ENCODE measurements at regions not wholly inside any gene's neighbourhood (a gene's known extent, or its start where the extent isn't known, plus 50 kb on each side); places are given as distances from the start of the nearest gene placed in this dataset.

GRCh38 chr12:63029676-63030075, 94.7 kb upstream of the PPM1H start:
- no peak for TF ChIP-seq CHD2 (IDR thresholded peaks at IDR 0.05; ENCODE audit: low read length, partially characterized antibody)
- no peak for TF ChIP-seq ZBTB33 (IDR thresholded peaks at IDR 0.05; ENCODE audit: borderline replicate concordance, low read depth)
- TF ChIP-seq POLR2AphosphoS5 (IDR thresholded peaks at IDR 0.05; ENCODE audit: low read depth, low read length), result no peak
- TF ChIP-seq CTCF (IDR thresholded peaks at IDR 0.05), result no peak
- TF ChIP-seq ELF1 (IDR thresholded peaks at IDR 0.05), result no peak
- no peak for TF ChIP-seq SIN3A (IDR thresholded peaks at IDR 0.05; ENCODE audit: borderline replicate concordance, low read depth, low read length)
- TF ChIP-seq FOXJ3 (CRISPR knock-in tag; IDR thresholded peaks at IDR 0.05), result no peak
- TF ChIP-seq TAF1 (IDR thresholded peaks at IDR 0.05; ENCODE audit: borderline replicate concordance, low read depth, low read length), result no peak
- TF ChIP-seq, protein P1, sequence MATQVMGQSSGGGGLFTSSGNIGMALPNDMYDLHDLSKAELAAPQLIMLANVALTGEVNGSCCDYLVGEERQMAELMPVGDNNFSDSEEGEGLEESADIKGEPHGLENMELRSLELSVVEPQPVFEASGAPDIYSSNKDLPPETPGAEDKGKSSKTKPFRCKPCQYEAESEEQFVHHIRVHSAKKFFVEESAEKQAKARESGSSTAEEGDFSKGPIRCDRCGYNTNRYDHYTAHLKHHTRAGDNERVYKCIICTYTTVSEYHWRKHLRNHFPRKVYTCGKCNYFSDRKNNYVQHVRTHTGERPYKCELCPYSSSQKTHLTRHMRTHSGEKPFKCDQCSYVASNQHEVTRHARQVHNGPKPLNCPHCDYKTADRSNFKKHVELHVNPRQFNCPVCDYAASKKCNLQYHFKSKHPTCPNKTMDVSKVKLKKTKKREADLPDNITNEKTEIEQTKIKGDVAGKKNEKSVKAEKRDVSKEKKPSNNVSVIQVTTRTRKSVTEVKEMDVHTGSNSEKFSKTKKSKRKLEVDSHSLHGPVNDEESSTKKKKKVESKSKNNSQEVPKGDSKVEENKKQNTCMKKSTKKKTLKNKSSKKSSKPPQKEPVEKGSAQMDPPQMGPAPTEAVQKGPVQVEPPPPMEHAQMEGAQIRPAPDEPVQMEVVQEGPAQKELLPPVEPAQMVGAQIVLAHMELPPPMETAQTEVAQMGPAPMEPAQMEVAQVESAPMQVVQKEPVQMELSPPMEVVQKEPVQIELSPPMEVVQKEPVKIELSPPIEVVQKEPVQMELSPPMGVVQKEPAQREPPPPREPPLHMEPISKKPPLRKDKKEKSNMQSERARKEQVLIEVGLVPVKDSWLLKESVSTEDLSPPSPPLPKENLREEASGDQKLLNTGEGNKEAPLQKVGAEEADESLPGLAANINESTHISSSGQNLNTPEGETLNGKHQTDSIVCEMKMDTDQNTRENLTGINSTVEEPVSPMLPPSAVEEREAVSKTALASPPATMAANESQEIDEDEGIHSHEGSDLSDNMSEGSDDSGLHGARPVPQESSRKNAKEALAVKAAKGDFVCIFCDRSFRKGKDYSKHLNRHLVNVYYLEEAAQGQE (IDR thresholded peaks at IDR 0.05; ENCODE audit: low read depth, low read length), result no peak
- TF ChIP-seq YY1 (IDR thresholded peaks at IDR 0.05; ENCODE audit: low read depth), result no peak
- no peak for TF ChIP-seq EP300 (IDR thresholded peaks at IDR 0.05; ENCODE audit: borderline replicate concordance in 1 of 2, low read depth in 1 of 2, low read length in 1 of 2)
- no peak for TF ChIP-seq IRF3 (IDR thresholded peaks at IDR 0.05; ENCODE audit: low read depth, low read length)
- TF ChIP-seq, protein P2, sequence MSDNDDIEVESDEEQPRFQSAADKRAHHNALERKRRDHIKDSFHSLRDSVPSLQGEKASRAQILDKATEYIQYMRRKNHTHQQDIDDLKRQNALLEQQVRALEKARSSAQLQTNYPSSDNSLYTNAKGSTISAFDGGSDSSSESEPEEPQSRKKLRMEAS (IDR thresholded peaks at IDR 0.05; ENCODE audit: low read depth), result no peak

Data from SK-N-SH (cell line).